ENCODE measurements at regions not wholly inside any gene's neighbourhood (a gene's known extent, or its start where the extent isn't known, plus 50 kb on each side); places are given as distances from the start of the nearest gene placed in this dataset.

GRCh38 chr6:91487696-91488392, 901.0 kb upstream of the MAP3K7 start:
- H3K4me1 ChIP-seq (ENCODE audit: insufficient read depth, insufficient read length), result no peaks in the 10 kb centered on the region
- TF ChIP-seq SUZ12 (IDR thresholded peaks at IDR 0.05; ENCODE audit: extremely low read depth, insufficient read depth, insufficient read length) (no peak), ZNF274 (IDR thresholded peaks at IDR 0.05; ENCODE audit: low read depth, low read length) (no peak), YY1 (IDR thresholded peaks at IDR 0.05; ENCODE audit: insufficient read depth, insufficient read length) (no peak)
- no peak for DNase-seq (ENCODE audit: low read depth, low spot score)
- H3K27me3 ChIP-seq (ENCODE audit: insufficient read depth, insufficient read length), result no peaks in the 10 kb centered on the region
- H3K36me3 ChIP-seq (ENCODE audit: insufficient read depth, insufficient read length, low read length), result no peaks in the 10 kb centered on the region
- no peak overlapping the region for H3K9ac ChIP-seq (ENCODE audit: insufficient read length, low read depth)
- no peak overlapping the region for H3K4me3 ChIP-seq (ENCODE audit: insufficient read length, low read depth)
- H3K9me3 ChIP-seq (ENCODE audit: insufficient read depth, low read length), result no peaks in the 10 kb centered on the region

- Histone ChIP-seq H3K4me1 (ENCODE audit: insufficient read depth, insufficient read length) (no peaks in the 10 kb centered on the region), H3K27me3 (ENCODE audit: insufficient read depth, insufficient read length) (no peaks in the 10 kb centered on the region), H3K4me3 (ENCODE audit: insufficient read length, low read depth) (no peak overlapping the region), H3K36me3 (ENCODE audit: insufficient read depth, insufficient read length, low read length) (no peaks in the 10 kb centered on the region), H3K9ac (ENCODE audit: insufficient read length, low read depth) (no peak overlapping the region), H3K9me3 (ENCODE audit: insufficient read depth, low read length) (no peaks in the 10 kb centered on the region)
- TF ChIP-seq ZNF274 (IDR thresholded peaks at IDR 0.05; ENCODE audit: low read depth, low read length), result no peak
- no peak for DNase-seq (ENCODE audit: low read depth, low spot score)
Observed at GRCh38 chr6:91486200-91486599, 899.3 kb upstream of the MAP3K7 start.

DNA sequence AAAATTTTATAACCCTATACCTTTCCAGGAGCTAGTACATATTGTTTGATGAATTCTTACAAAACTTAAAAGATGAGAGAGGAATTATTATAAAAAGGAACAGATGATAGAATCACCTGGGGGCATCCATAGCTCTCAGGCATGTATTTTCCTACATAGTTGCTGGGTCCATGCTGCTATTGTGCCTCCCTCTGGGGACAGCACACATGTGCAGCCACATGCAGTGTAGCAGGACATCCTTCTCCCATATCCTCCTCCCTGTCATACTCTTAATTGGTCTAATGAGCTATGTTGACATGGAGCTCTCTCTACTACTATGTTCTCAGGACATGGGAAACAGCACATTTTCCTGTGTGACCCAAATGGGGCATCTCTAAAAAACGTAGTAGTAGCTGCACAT, 898.2 kb upstream of the MAP3K7 start:
- Histone ChIP-seq H3K27me3 (ENCODE audit: insufficient read depth, insufficient read length) (no peaks in the 10 kb centered on the region), H3K4me1 (ENCODE audit: insufficient read depth, insufficient read length) (no peaks in the 10 kb centered on the region), H3K36me3 (ENCODE audit: insufficient read depth, insufficient read length, low read length) (no peaks in the 10 kb centered on the region), H3K9ac (ENCODE audit: insufficient read length, low read depth) (no peak overlapping the region), H3K9me3 (ENCODE audit: insufficient read depth, low read length) (no peaks in the 10 kb centered on the region), H3K4me3 (ENCODE audit: insufficient read length, low read depth) (no peak overlapping the region)
- DNase-seq (ENCODE audit: low read depth, low spot score), result no peak
- TF ChIP-seq ZNF274 (IDR thresholded peaks at IDR 0.05; ENCODE audit: low read depth, low read length) (no peak), SUZ12 (IDR thresholded peaks at IDR 0.05; ENCODE audit: extremely low read depth, insufficient read depth, insufficient read length) (no peak), YY1 (IDR thresholded peaks at IDR 0.05; ENCODE audit: insufficient read depth, insufficient read length) (no peak)

- H3K4me1 ChIP-seq (ENCODE audit: insufficient read depth, insufficient read length), result no peaks in the 10 kb centered on the region
- H3K9me3 ChIP-seq (ENCODE audit: insufficient read depth, low read length), result no peaks in the 10 kb centered on the region
- no peak for DNase-seq (ENCODE audit: low read depth, low spot score)
- no peak overlapping the region for H3K4me3 ChIP-seq (ENCODE audit: insufficient read length, low read depth)
- TF ChIP-seq SUZ12 (IDR thresholded peaks at IDR 0.05; ENCODE audit: extremely low read depth, insufficient read depth, insufficient read length) (no peak), ZNF274 (IDR thresholded peaks at IDR 0.05; ENCODE audit: low read depth, low read length) (no peak), YY1 (IDR thresholded peaks at IDR 0.05; ENCODE audit: insufficient read depth, insufficient read length) (no peak)
- H3K9ac ChIP-seq (ENCODE audit: insufficient read length, low read depth), result no peak overlapping the region
- H3K36me3 ChIP-seq (ENCODE audit: insufficient read depth, insufficient read length, low read length), result no peaks in the 10 kb centered on the region
- no peaks in the 10 kb centered on the region for H3K27me3 ChIP-seq (ENCODE audit: insufficient read depth, insufficient read length)
Observed at GRCh38 chr6:91483415-91484105, 896.7 kb upstream of the MAP3K7 start.

DNA sequence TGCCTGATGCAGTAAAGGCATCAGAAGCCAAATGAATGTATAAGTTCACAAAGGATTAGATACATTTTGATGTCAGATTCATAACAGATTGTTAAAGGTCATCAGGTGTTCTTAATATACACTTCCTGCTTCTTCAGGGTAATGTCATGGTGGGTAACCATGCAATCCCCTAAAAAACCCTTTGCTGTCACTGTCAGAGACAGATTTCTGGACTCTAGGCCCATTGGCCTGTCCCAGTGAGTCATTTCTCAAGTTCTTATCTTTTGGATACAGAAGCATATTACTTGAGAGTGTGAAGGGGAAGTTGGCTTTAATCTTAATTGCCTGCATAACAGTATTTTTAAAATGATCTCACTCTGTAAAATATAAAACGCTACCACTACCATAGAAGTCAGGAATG, 895.6 kb upstream of the MAP3K7 start:
- no peak for DNase-seq (ENCODE audit: low read depth, low spot score)

DNA sequence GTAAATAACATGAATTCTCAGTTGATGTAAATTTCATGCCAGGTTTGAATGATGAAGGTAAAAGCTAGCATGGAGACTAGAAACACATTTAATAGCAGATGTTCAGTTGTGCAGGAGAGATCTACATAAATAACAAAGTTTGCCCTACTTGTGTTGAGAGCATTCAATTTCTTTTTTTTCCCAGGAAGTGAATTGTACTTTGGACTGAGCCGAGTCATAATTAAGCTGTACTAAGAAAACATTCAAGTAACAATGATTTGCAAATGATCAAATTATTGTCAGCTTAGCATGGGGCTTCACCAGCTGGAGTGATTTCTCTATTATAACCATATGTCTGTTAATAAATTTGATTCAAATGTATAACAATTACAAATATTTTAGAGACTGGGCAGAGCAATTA, 893.5 kb upstream of the MAP3K7 start:
- no peak overlapping the region for H3K4me3 ChIP-seq (ENCODE audit: insufficient read length, low read depth)
- H3K36me3 ChIP-seq (ENCODE audit: insufficient read depth, insufficient read length, low read length), result no peaks in the 10 kb centered on the region
- no peaks in the 10 kb centered on the region for H3K27me3 ChIP-seq (ENCODE audit: insufficient read depth, insufficient read length)
- no peak for DNase-seq (ENCODE audit: low read depth, low spot score)
- TF ChIP-seq ZNF274 (IDR thresholded peaks at IDR 0.05; ENCODE audit: low read depth, low read length), result no peak
- no peak for TF ChIP-seq SUZ12 (IDR thresholded peaks at IDR 0.05; ENCODE audit: extremely low read depth, insufficient read depth, insufficient read length)
- no peak for TF ChIP-seq YY1 (IDR thresholded peaks at IDR 0.05; ENCODE audit: insufficient read depth, insufficient read length)
- H3K9ac ChIP-seq (ENCODE audit: insufficient read length, low read depth), result no peak overlapping the region
- H3K9me3 ChIP-seq (ENCODE audit: insufficient read depth, low read length), result no peaks in the 10 kb centered on the region
- H3K4me1 ChIP-seq (ENCODE audit: insufficient read depth, insufficient read length), result no peaks in the 10 kb centered on the region

More for the DNA sequence above, 895.6 kb upstream of the MAP3K7 start:
- H3K27me3 ChIP-seq (ENCODE audit: insufficient read depth, insufficient read length), result no peaks in the 10 kb centered on the region
- no peak overlapping the region for H3K4me3 ChIP-seq (ENCODE audit: insufficient read length, low read depth)
- no peak overlapping the region for H3K9ac ChIP-seq (ENCODE audit: insufficient read length, low read depth)
- TF ChIP-seq ZNF274 (IDR thresholded peaks at IDR 0.05; ENCODE audit: low read depth, low read length), result no peak
- no peak for TF ChIP-seq YY1 (IDR thresholded peaks at IDR 0.05; ENCODE audit: insufficient read depth, insufficient read length)
- TF ChIP-seq SUZ12 (IDR thresholded peaks at IDR 0.05; ENCODE audit: extremely low read depth, insufficient read depth, insufficient read length), result no peak
- H3K4me1 ChIP-seq (ENCODE audit: insufficient read depth, insufficient read length), result no peaks in the 10 kb centered on the region
- no peaks in the 10 kb centered on the region for H3K9me3 ChIP-seq (ENCODE audit: insufficient read depth, low read length)
- H3K36me3 ChIP-seq (ENCODE audit: insufficient read depth, insufficient read length, low read length), result no peaks in the 10 kb centered on the region

- DNase-seq (ENCODE audit: low read depth, low spot score), result no peak
- no peak overlapping the region for H3K4me3 ChIP-seq (ENCODE audit: insufficient read length, low read depth)
- no peaks in the 10 kb centered on the region for H3K9me3 ChIP-seq (ENCODE audit: insufficient read depth, low read length)
- H3K4me1 ChIP-seq (ENCODE audit: insufficient read depth, insufficient read length), result no peaks in the 10 kb centered on the region
- no peaks in the 10 kb centered on the region for H3K36me3 ChIP-seq (ENCODE audit: insufficient read depth, insufficient read length, low read length)
- no peak for TF ChIP-seq ZNF274 (IDR thresholded peaks at IDR 0.05; ENCODE audit: low read depth, low read length)
- TF ChIP-seq SUZ12 (IDR thresholded peaks at IDR 0.05; ENCODE audit: extremely low read depth, insufficient read depth, insufficient read length), result no peak
- no peak for TF ChIP-seq YY1 (IDR thresholded peaks at IDR 0.05; ENCODE audit: insufficient read depth, insufficient read length)
- H3K27me3 ChIP-seq (ENCODE audit: insufficient read depth, insufficient read length), result no peaks in the 10 kb centered on the region
- H3K9ac ChIP-seq (ENCODE audit: insufficient read length, low read depth), result no peak overlapping the region
Observed at GRCh38 chr6:91477688-91478087, 890.8 kb upstream of the MAP3K7 start.
